Activated B cell treated with CpG ODN at 0.5 μM for 24 hours (primary cell): ENCODE measurements at regions not wholly inside any gene's neighbourhood (a gene's known extent, or its start where the extent isn't known, plus 50 kb on each side); places are given as distances from the start of the nearest gene placed in this dataset.

Experiments
- ATAC-seq: fragments of 200-7000 bp; cut with Tn5 transposase; one replicate; pipeline ENCODE4 v1.10.0; 2021; ENCODE audit warnings: low read depth, mild to moderate bottlenecking, moderate library complexity
- CTCF ChIA-PET: fragments of 350-600 bp; sonication (Branson Sonifier 250); formaldehyde crosslinking; loops from one replicate; lab custom pipeline; 2021; ENCODE audit warnings: antibody characterized with exemption; lab: Charles Lee
- POLR2A ChIA-PET: fragments of 350-600 bp; sonication (Branson Sonifier 250); formaldehyde crosslinking; loops from one replicate; lab custom pipeline; 2021; ENCODE audit warnings: antibody characterized with exemption; lab: Charles Lee
- DNase-seq: peaks from one replicate; pipeline ENCODE4 v3.0.0; 2022
- H3K27ac Mint-ChIP-seq: one replicate; pipeline ENCODE4 v1.8.0; 2020; ENCODE audit warnings: mixed read lengths
- H3K27me3 Mint-ChIP-seq: one replicate; pipeline ENCODE4 v1.8.0; 2021; ENCODE audit warnings: mixed read lengths
- H3K36me3 Mint-ChIP-seq: one replicate; pipeline ENCODE4 v1.8.0; 2021; ENCODE audit warnings: low read depth, mixed read lengths
- H3K4me1 Mint-ChIP-seq: one replicate; pipeline ENCODE4 v1.8.0; 2021; ENCODE audit warnings: mixed read lengths
- H3K4me3 Mint-ChIP-seq: one replicate; pipeline ENCODE4 v1.8.0; 2020; ENCODE audit warnings: mild to moderate bottlenecking, mixed read lengths
- H3K9me3 Mint-ChIP-seq: one replicate; pipeline ENCODE4 v1.8.0; 2020; ENCODE audit warnings: mixed read lengths
- intact Hi-C: fragments of 100-400 bp; cut with micrococcal nuclease; formaldehyde crosslinking; loops from one replicate; pipeline ENCODE4 v1.15.1; 2024
- TF ChIP-seq, protein P1 (sequence below): fragments of 200-600 bp; IDR thresholded peaks from one replicate; pipeline ENCODE4 v1.8.0; 2022; ENCODE audit warnings: antibody characterized with exemption, mild to moderate bottlenecking

DNA sequence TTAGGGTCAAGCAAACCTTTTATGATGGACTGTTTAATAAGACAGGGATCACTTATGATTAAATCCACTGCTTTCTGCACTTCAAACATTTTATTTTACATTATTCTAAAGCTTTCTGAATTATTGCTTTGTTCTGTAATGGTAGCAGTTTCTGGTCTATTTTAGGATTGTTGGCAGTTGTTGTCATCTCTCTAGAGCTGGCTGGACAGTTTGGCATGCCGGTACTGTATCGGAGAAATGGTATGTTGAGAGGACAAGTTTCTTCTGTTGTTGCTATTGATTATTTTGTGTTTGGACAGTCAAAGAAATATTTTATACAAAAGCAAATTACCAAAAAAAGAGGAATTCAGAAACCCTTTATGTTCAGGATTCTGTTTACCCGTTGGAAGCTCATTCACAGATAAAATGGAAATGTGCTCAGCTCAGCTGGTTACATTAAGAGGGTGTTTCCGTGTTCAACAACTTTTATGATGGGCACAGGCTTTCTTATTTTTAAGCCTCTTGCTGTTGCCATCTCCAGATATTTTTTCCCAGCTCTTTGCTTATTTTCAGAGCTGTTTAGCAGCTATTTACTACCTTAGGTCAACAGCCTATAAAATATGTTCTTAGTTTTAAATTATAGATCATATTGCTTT, 214.6 kb upstream of the IGFBP7 start:
- Mint-ChIP-seq H3K27me3 (no peaks in the 10 kb centered on the region), H3K4me1 (no peaks in the 10 kb centered on the region), H3K36me3 (no peaks in the 10 kb centered on the region), H3K27ac (no peak overlapping the region), H3K9me3 (no peaks in the 10 kb centered on the region), H3K4me3 (no peak overlapping the region)
- TF ChIP-seq, protein P1, sequence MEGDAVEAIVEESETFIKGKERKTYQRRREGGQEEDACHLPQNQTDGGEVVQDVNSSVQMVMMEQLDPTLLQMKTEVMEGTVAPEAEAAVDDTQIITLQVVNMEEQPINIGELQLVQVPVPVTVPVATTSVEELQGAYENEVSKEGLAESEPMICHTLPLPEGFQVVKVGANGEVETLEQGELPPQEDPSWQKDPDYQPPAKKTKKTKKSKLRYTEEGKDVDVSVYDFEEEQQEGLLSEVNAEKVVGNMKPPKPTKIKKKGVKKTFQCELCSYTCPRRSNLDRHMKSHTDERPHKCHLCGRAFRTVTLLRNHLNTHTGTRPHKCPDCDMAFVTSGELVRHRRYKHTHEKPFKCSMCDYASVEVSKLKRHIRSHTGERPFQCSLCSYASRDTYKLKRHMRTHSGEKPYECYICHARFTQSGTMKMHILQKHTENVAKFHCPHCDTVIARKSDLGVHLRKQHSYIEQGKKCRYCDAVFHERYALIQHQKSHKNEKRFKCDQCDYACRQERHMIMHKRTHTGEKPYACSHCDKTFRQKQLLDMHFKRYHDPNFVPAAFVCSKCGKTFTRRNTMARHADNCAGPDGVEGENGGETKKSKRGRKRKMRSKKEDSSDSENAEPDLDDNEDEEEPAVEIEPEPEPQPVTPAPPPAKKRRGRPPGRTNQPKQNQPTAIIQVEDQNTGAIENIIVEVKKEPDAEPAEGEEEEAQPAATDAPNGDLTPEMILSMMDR, result no peak
- ATAC-seq (no peak), DNase-seq (no peak)
- intact Hi-C loops, result no loop called here
- POLR2A ChIA-PET, result no interaction called here
- CTCF ChIA-PET, result no interaction called here

DNA sequence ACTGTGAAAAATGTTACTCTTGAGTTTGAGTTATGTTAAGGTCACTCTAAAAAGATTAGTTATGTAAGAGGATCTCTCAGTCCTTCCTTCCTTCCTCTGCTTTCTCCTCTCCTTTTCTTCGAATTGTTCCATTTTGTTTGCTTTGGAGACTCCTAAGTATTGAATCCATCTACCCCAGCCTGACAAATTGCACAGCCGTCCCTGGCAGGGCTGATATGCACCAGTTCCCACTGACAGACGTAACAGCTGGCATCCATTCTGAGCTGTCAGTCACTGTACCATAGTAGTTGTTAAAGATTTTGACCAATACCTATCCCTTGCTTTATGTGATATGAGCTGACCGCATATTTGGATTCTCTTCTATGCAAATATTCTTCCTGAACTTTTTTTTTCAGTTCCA, 210.7 kb upstream of the IGFBP7 start:
- CTCF ChIA-PET, result no interaction called here
- TF ChIP-seq, protein P1, result no peak
- no peak overlapping the region for H3K4me3 Mint-ChIP-seq
- no peaks in the 10 kb centered on the region for H3K4me1 Mint-ChIP-seq
- no peaks in the 10 kb centered on the region for H3K27me3 Mint-ChIP-seq
- DNase-seq (no peak), ATAC-seq (no peak)
- H3K36me3 Mint-ChIP-seq, result no peaks in the 10 kb centered on the region
- no peaks in the 10 kb centered on the region for H3K9me3 Mint-ChIP-seq
- intact Hi-C loops, result no loop called here
- POLR2A ChIA-PET, result no interaction called here
- H3K27ac Mint-ChIP-seq, result no peak overlapping the region

DNA sequence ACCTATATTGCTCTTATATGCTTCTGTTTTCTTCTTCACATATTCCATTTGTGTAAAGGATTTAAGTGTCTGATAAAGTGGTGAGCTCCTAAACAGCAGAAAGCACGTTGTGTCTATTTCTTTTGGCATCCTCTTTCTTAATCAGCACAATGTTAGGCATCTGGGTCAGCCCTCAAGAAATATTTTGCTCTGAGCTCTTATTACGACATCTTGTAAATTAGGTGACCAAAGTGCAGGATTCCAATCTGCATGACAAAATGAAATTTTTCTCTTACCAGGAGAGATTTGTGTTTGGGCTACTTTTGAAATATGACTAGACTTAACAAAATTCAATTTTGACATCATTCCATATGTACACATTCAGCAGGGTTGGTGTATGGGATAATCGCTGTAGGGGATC, 210.0 kb upstream of the IGFBP7 start:
- H3K36me3 Mint-ChIP-seq, result no peaks in the 10 kb centered on the region
- no peak for ATAC-seq
- CTCF ChIA-PET, result no interaction called here
- TF ChIP-seq, protein P1, result no peak
- no peaks in the 10 kb centered on the region for H3K4me1 Mint-ChIP-seq
- no peak overlapping the region for H3K4me3 Mint-ChIP-seq
- no peak overlapping the region for H3K27ac Mint-ChIP-seq
- H3K27me3 Mint-ChIP-seq, result no peaks in the 10 kb centered on the region
- DNase-seq, result no peak
- intact Hi-C loops, result no loop called here
- POLR2A ChIA-PET, result no interaction called here
- no peaks in the 10 kb centered on the region for H3K9me3 Mint-ChIP-seq

DNA sequence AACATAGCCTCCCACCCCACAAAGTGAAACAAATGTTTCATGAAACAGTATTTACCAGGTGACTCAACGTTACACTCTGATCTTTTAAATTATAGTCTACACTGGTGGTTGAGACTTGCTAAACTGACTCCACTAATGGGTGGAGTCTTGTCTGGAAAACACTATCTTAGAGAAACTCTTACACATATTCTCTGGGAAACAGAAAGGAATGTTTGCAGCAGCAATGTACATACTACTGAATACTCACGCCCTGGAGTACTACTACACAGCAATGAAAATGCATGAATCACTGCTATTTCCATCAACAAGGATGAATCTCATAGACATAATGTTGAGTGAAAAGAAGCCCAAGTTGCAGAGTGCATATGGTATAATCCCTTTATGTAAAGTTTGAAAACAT, 208.5 kb upstream of the IGFBP7 start:
- TF ChIP-seq, protein P1, result no peak
- POLR2A ChIA-PET, result no interaction called here
- Mint-ChIP-seq H3K4me1 (no peaks in the 10 kb centered on the region), H3K4me3 (no peak overlapping the region), H3K9me3 (no peaks in the 10 kb centered on the region), H3K27me3 (no peaks in the 10 kb centered on the region), H3K36me3 (no peaks in the 10 kb centered on the region), H3K27ac (no peak overlapping the region)
- CTCF ChIA-PET, result no interaction called here
- intact Hi-C loops, result no loop called here
- ATAC-seq (no peak), DNase-seq (no peak)

DNA sequence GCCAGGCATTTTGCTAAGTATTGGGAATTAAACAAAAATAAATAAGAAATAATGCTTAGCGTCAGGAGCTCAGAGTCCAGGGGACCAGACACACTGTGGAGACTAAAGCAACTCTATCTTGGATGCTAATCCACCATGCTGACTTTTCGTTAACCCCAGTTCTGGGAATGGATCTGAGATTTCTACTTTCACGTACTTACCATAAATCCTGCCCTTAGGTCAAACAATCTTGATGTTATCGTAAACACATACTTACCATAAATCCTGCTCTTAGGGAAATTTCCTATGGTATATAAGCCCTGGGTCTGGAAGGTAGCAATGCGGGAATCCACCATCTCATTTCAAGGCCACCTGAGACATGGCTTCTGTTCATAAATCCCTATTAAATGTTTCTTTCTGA, 204.5 kb upstream of the IGFBP7 start:
- H3K4me3 Mint-ChIP-seq, result no peak overlapping the region
- POLR2A ChIA-PET, result no interaction called here
- no peak overlapping the region for H3K27ac Mint-ChIP-seq
- H3K9me3 Mint-ChIP-seq, result no peaks in the 10 kb centered on the region
- no peak for ATAC-seq
- H3K27me3 Mint-ChIP-seq, result no peaks in the 10 kb centered on the region
- no peaks in the 10 kb centered on the region for H3K4me1 Mint-ChIP-seq
- CTCF ChIA-PET, result no interaction called here
- intact Hi-C loops, result no loop called here
- H3K36me3 Mint-ChIP-seq, result no peaks in the 10 kb centered on the region
- TF ChIP-seq, protein P1, result no peak
- DNase-seq, result no peak
